ENCODE measurements at regions not wholly inside any gene's neighbourhood (a gene's known extent, or its start where the extent isn't known, plus 50 kb on each side); places are given as distances from the start of the nearest gene placed in this dataset.
"Not testable (repeated sequence)": the region's sequence is repeated elsewhere in the genome, so short reads cannot be mapped to it uniquely, and the experiment has no call there.

DNA sequence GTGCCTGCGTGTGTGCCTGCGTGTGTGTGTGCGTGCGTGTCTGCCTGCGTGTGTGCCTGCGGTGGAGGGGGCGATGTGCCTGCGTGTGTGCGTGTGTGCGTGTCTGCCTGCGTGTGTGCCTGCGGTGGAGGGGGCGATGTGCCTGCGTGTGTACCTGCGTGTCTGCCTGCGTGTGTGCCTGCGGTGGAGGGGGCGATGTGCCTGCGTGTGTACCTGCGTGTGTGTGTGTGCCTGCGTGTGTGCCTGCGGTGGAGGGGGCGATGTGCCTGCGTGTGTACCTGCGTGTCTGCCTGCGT lies 116.7 kb upstream of the ZNF516 start:
- TF ChIP-seq TAF1 (IDR thresholded peaks at IDR 0.05; ENCODE audit: borderline replicate concordance, low read depth, low read length); CTCF (IDR thresholded peaks at IDR 0.05); EP300 (IDR thresholded peaks at IDR 0.05; ENCODE audit: borderline replicate concordance in 1 of 2, low read depth in 1 of 2, low read length in 1 of 2); SMC3 (IDR thresholded peaks at IDR 0.05; ENCODE audit: low read depth, low read length); POLR2AphosphoS5 (IDR thresholded peaks at IDR 0.05; ENCODE audit: low read depth, low read length); SIN3A (IDR thresholded peaks at IDR 0.05; ENCODE audit: borderline replicate concordance, low read depth, low read length); NFIC (IDR thresholded peaks at IDR 0.05; ENCODE audit: borderline replicate concordance); MXI1 (IDR thresholded peaks at IDR 0.05; ENCODE audit: low read depth, low read length); RCOR1 (IDR thresholded peaks at IDR 0.05; ENCODE audit: low read length); REST (IDR thresholded peaks at IDR 0.05; ENCODE audit: low read depth, low read length): not testable (repeated sequence)
- TF ChIP-seq, protein P1, sequence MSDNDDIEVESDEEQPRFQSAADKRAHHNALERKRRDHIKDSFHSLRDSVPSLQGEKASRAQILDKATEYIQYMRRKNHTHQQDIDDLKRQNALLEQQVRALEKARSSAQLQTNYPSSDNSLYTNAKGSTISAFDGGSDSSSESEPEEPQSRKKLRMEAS (IDR thresholded peaks at IDR 0.05; ENCODE audit: low read depth) = not testable (repeated sequence)

Measured in SK-N-SH (cell line).